ENCODE measurements at regions not wholly inside any gene's neighbourhood (a gene's known extent, or its start where the extent isn't known, plus 50 kb on each side); places are given as distances from the start of the nearest gene placed in this dataset.
"Not testable (repeated sequence)": the region's sequence is repeated elsewhere in the genome, so short reads cannot be mapped to it uniquely, and the experiment has no call there.

- DNase-seq (ENCODE audit: low read depth in 4 of 4, low spot score in 3 of 4), result no peak
Measured at GRCh38 chr5:87570366-87570765, 157.6 kb upstream of the CCNH start.

GRCh38 chr5:87562068-87562467 lies 149.3 kb upstream of the CCNH start:
- no peak for DNase-seq (ENCODE audit: low read depth in 4 of 4, low spot score in 3 of 4)

GRCh38 chr5:87560528-87560927 lies 147.8 kb upstream of the CCNH start:
- DNase-seq (ENCODE audit: low read depth in 4 of 4, low spot score in 3 of 4), result no peak

GRCh38 chr5:87551911-87552310 lies 139.2 kb upstream of the CCNH start:
- DNase-seq (ENCODE audit: low read depth in 4 of 4, low spot score in 3 of 4), result no peak

GRCh38 chr5:87541676-87542075 lies 128.9 kb upstream of the CCNH start:
- DNase-seq (ENCODE audit: low read depth in 4 of 4, low spot score in 3 of 4), result no peak

- DNase-seq (ENCODE audit: low read depth in 4 of 4, low spot score in 3 of 4), result peak in 1 of 4 donors; percentile 3
Measured at GRCh38 chr5:87541033-87541432, 128.3 kb upstream of the CCNH start.

GRCh38 chr5:87539839-87540238 lies 127.1 kb upstream of the CCNH start:
- DNase-seq (ENCODE audit: low read depth in 4 of 4, low spot score in 3 of 4), result no peak

GRCh38 chr5:87536365-87536764 lies 123.6 kb upstream of the CCNH start:
- no peak for DNase-seq (ENCODE audit: low read depth in 4 of 4, low spot score in 3 of 4)

- DNase-seq (ENCODE audit: low read depth in 4 of 4, low spot score in 3 of 4), result no peak
Measured at GRCh38 chr5:87535706-87536105, 123.0 kb upstream of the CCNH start.

GRCh38 chr5:87529486-87530076 lies 116.9 kb upstream of the CCNH start:
- DNase-seq (ENCODE audit: low read depth in 4 of 4, low spot score in 3 of 4), result no peak

- DNase-seq (ENCODE audit: low read depth in 4 of 4, low spot score in 3 of 4), result no peak
Measured at GRCh38 chr5:87526131-87526530, 113.4 kb upstream of the CCNH start.

- DNase-seq (ENCODE audit: low read depth in 4 of 4, low spot score in 3 of 4), result no peak
Measured at GRCh38 chr5:87524217-87524616, 111.5 kb upstream of the CCNH start.

- DNase-seq (ENCODE audit: low read depth in 4 of 4, low spot score in 3 of 4), result not testable (repeated sequence)
Measured at GRCh38 chr5:87511778-87512177, 99.0 kb upstream of the CCNH start.

GRCh38 chr5:87503004-87503403 lies 90.3 kb upstream of the CCNH start:
- DNase-seq (ENCODE audit: low read depth in 4 of 4, low spot score in 3 of 4), result no peak

GRCh38 chr5:87499478-87500410 lies 87.0 kb upstream of the CCNH start:
- no peak for DNase-seq (ENCODE audit: low read depth in 4 of 4, low spot score in 3 of 4)

All from left renal pelvis (tissue), 4 donors.